Activated naive CD8-positive, alpha-beta T cell treated with anti-CD3 and anti-CD28 coated beads for 36 hours (primary cell): ENCODE measurements at regions not wholly inside any gene's neighbourhood (a gene's known extent, or its start where the extent isn't known, plus 50 kb on each side); places are given as distances from the start of the nearest gene placed in this dataset.

Source experiments
- DNase-seq: peaks from one replicate; pipeline ENCODE4 v3.0.0; 2021
- H3K27ac Mint-ChIP-seq: one replicate; pipeline ENCODE4 v1.8.0; 2022; ENCODE audit warnings: mild to moderate bottlenecking, moderate library complexity, mixed read lengths
- H3K27me3 Mint-ChIP-seq: one replicate; pipeline ENCODE4 v1.8.0; 2022; ENCODE audit warnings: mild to moderate bottlenecking, mixed read lengths
- H3K36me3 Mint-ChIP-seq: one replicate; pipeline ENCODE4 v1.8.0; 2021; ENCODE audit warnings: mild to moderate bottlenecking, mixed read lengths
- H3K4me1 Mint-ChIP-seq: one replicate; pipeline ENCODE4 v1.8.0; 2021; ENCODE audit warnings: mixed read lengths
- H3K4me3 Mint-ChIP-seq: one replicate; pipeline ENCODE4 v1.8.0; 2022; ENCODE audit warnings: mild to moderate bottlenecking, moderate library complexity, mixed read lengths
- H3K9me3 Mint-ChIP-seq: one replicate; pipeline ENCODE4 v1.8.0; 2022; ENCODE audit warnings: mixed read lengths

GRCh38 chr11:80084608-80085007 is 643.8 kb upstream of the TENM4 start:
- H3K27ac Mint-ChIP-seq = no peak overlapping the region
- no peaks in the 10 kb centered on the region for H3K27me3 Mint-ChIP-seq
- H3K9me3 Mint-ChIP-seq = peaks cover 2% of the 10 kb centered on the region
- H3K4me3 Mint-ChIP-seq = no peak overlapping the region
- no peaks in the 10 kb centered on the region for H3K36me3 Mint-ChIP-seq
- DNase-seq = no peak
- no peaks in the 10 kb centered on the region for H3K4me1 Mint-ChIP-seq

- Mint-ChIP-seq H3K9me3 (peaks cover 2% of the 10 kb centered on the region), H3K36me3 (no peaks in the 10 kb centered on the region)
- DNase-seq = no peak
Observed at GRCh38 chr11:80083531-80083951, 642.7 kb upstream of the TENM4 start.

DNA sequence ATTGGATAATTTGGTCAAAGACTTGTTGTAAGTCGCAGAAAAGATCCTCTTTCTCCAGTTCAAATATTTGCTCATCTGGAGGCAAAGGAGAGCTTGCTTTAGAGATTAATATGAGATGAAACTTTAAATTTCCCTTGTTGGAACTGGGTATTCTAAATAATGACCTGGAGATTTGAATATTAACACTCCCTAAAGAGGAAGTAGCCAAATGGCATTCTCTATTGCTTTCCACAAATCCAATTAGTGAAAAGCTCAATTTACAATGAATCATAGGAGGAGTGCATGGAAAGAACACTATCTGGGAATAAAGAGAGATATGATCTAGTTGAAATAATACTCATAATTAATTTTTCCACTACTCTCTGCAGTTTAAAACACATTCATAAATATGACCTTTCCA is 641.6 kb upstream of the TENM4 start:
- H3K36me3 Mint-ChIP-seq = no peaks in the 10 kb centered on the region
- H3K4me1 Mint-ChIP-seq = no peaks in the 10 kb centered on the region
- H3K27me3 Mint-ChIP-seq = no peaks in the 10 kb centered on the region

More at GRCh38 chr11:80083531-80083951, 642.7 kb upstream of the TENM4 start:
- no peaks in the 10 kb centered on the region for H3K27me3 Mint-ChIP-seq
- no peaks in the 10 kb centered on the region for H3K4me1 Mint-ChIP-seq
- H3K4me3 Mint-ChIP-seq = no peak overlapping the region
- no peak overlapping the region for H3K27ac Mint-ChIP-seq

GRCh38 chr11:80077113-80077512 is 636.3 kb upstream of the TENM4 start:
- no peak overlapping the region for H3K4me3 Mint-ChIP-seq
- H3K4me1 Mint-ChIP-seq = no peaks in the 10 kb centered on the region
- DNase-seq = no peak
- no peaks in the 10 kb centered on the region for H3K36me3 Mint-ChIP-seq
- no peak overlapping the region for H3K27ac Mint-ChIP-seq
- H3K9me3 Mint-ChIP-seq = peaks cover 2% of the 10 kb centered on the region
- H3K27me3 Mint-ChIP-seq = no peaks in the 10 kb centered on the region

More for the DNA sequence above, 641.6 kb upstream of the TENM4 start:
- DNase-seq = no peak
- Mint-ChIP-seq H3K27ac (no peak overlapping the region), H3K9me3 (peaks cover 2% of the 10 kb centered on the region), H3K4me3 (no peak overlapping the region)

GRCh38 chr11:80074837-80075236 is 634.0 kb upstream of the TENM4 start:
- H3K9me3 Mint-ChIP-seq = peaks cover 3% of the 10 kb centered on the region
- DNase-seq = no peak
- no peaks in the 10 kb centered on the region for H3K4me1 Mint-ChIP-seq
- no peak overlapping the region for H3K4me3 Mint-ChIP-seq
- no peaks in the 10 kb centered on the region for H3K27me3 Mint-ChIP-seq
- no peak overlapping the region for H3K27ac Mint-ChIP-seq
- H3K36me3 Mint-ChIP-seq = no peaks in the 10 kb centered on the region

- no peak for DNase-seq
- peaks cover 4% of the 10 kb centered on the region for H3K9me3 Mint-ChIP-seq
- H3K4me3 Mint-ChIP-seq = no peak overlapping the region
- H3K27me3 Mint-ChIP-seq = no peaks in the 10 kb centered on the region
- no peak overlapping the region for H3K27ac Mint-ChIP-seq
- no peaks in the 10 kb centered on the region for H3K36me3 Mint-ChIP-seq
- H3K4me1 Mint-ChIP-seq = no peaks in the 10 kb centered on the region
Observed at GRCh38 chr11:80066291-80066690, 625.5 kb upstream of the TENM4 start.

DNA sequence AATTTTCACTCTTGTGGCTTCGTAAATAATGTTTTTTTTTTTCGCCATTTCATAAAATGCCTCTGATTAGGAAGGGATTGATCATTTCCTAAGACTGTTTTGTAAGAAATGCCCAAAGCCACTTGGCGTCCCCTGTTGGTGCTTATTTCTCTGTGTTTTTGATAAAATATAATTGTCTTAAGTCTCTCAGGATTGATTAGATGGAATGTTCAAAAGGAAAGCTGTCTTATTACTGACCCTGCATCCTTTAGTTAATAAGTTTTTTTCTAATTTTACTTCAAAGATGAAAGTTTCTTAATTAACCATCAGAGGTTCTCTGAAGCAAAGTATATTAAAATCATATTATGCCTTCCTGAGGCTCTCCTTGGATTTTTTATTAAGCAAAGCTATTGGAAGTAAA is 624.3 kb upstream of the TENM4 start:
- no peak overlapping the region for H3K27ac Mint-ChIP-seq
- H3K9me3 Mint-ChIP-seq = peaks cover 2% of the 10 kb centered on the region
- no peaks in the 10 kb centered on the region for H3K27me3 Mint-ChIP-seq
- no peaks in the 10 kb centered on the region for H3K4me1 Mint-ChIP-seq
- H3K36me3 Mint-ChIP-seq = no peaks in the 10 kb centered on the region
- no peak for DNase-seq
- no peak overlapping the region for H3K4me3 Mint-ChIP-seq

- no peak for DNase-seq
- peaks cover 2% of the 10 kb centered on the region for H3K9me3 Mint-ChIP-seq
- no peaks in the 10 kb centered on the region for H3K27me3 Mint-ChIP-seq
- no peak overlapping the region for H3K27ac Mint-ChIP-seq
- no peaks in the 10 kb centered on the region for H3K36me3 Mint-ChIP-seq
- H3K4me3 Mint-ChIP-seq = no peak overlapping the region
- no peaks in the 10 kb centered on the region for H3K4me1 Mint-ChIP-seq
Observed at GRCh38 chr11:80061056-80061455, 620.2 kb upstream of the TENM4 start.

- no peaks in the 10 kb centered on the region for H3K27me3 Mint-ChIP-seq
- H3K4me3 Mint-ChIP-seq = no peak overlapping the region
- H3K36me3 Mint-ChIP-seq = no peaks in the 10 kb centered on the region
- no peak for DNase-seq
- no peak overlapping the region for H3K27ac Mint-ChIP-seq
- peaks cover 3% of the 10 kb centered on the region for H3K9me3 Mint-ChIP-seq
- no peaks in the 10 kb centered on the region for H3K4me1 Mint-ChIP-seq
Observed at GRCh38 chr11:80054582-80055165, 613.8 kb upstream of the TENM4 start.

DNA sequence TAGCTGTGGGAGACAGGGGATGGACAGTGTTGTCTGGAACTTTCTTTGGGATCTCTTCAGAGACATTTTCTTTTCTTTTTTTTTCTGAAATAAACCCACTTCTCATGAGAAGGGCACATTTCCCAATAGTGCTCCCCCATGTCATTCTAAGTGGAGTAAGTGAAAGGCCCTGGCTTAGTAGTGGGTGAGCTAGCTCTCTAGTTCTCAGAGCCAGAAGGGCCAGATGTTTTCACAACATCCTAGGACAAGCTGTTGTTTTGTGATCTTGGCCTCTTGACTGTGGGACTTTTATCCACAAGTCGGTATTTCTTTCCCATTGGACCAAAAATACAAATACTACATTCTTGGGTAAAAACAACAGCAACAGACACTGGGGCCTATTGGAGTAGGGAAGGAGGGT is 607.7 kb upstream of the TENM4 start:
- Mint-ChIP-seq H3K27ac (no peak overlapping the region), H3K36me3 (no peaks in the 10 kb centered on the region), H3K9me3 (no peaks in the 10 kb centered on the region), H3K4me1 (no peaks in the 10 kb centered on the region), H3K4me3 (no peak overlapping the region), H3K27me3 (no peaks in the 10 kb centered on the region)
- no peak for DNase-seq

GRCh38 chr11:80041136-80042000 is 600.5 kb upstream of the TENM4 start:
- no peaks in the 10 kb centered on the region for H3K36me3 Mint-ChIP-seq
- DNase-seq = no peak
- no peaks in the 10 kb centered on the region for H3K4me1 Mint-ChIP-seq
- no peaks in the 10 kb centered on the region for H3K27me3 Mint-ChIP-seq
- H3K4me3 Mint-ChIP-seq = no peak overlapping the region
- no peak overlapping the region for H3K27ac Mint-ChIP-seq
- peaks cover 2% of the 10 kb centered on the region for H3K9me3 Mint-ChIP-seq

- no peak for DNase-seq
- H3K27ac Mint-ChIP-seq = no peak overlapping the region
- H3K36me3 Mint-ChIP-seq = no peaks in the 10 kb centered on the region
Observed at GRCh38 chr11:80034801-80035200, 594.0 kb upstream of the TENM4 start.

DNA sequence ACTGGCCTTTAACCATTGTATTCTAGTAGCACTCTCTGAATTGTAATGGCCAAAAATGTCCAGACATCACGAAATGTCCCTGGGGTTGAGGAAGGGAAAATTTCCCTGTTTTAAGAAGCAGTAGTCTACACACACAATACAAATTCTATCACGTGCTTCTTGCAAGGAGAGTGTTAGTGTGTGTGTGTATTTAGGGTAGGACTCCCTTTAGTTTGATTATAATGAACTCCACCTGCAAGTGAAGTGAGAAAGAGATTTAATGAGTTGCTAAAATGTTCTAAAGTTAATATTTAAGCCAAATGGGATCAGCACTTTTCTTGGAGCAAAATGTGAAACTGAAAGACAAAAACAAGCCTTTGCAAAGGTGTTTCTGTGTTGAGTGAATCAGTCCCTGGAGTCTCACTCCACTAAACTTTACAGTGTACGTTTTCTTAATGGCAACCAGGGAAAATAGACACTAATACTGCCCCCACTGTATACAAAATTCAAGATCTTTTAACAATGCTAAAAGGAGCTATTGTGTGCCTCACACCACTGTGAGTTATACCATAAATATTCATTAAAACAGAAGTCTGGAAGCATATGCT is 590.3 kb upstream of the TENM4 start:
- no peaks in the 10 kb centered on the region for H3K36me3 Mint-ChIP-seq
- H3K4me1 Mint-ChIP-seq = no peaks in the 10 kb centered on the region
- H3K9me3 Mint-ChIP-seq = no peaks in the 10 kb centered on the region
- H3K27me3 Mint-ChIP-seq = no peaks in the 10 kb centered on the region
- H3K27ac Mint-ChIP-seq = no peak overlapping the region
- DNase-seq = no peak
- H3K4me3 Mint-ChIP-seq = no peak overlapping the region

More at GRCh38 chr11:80034801-80035200, 594.0 kb upstream of the TENM4 start:
- Mint-ChIP-seq H3K4me1 (no peaks in the 10 kb centered on the region), H3K4me3 (no peak overlapping the region), H3K27me3 (no peaks in the 10 kb centered on the region), H3K9me3 (no peaks in the 10 kb centered on the region)

DNA sequence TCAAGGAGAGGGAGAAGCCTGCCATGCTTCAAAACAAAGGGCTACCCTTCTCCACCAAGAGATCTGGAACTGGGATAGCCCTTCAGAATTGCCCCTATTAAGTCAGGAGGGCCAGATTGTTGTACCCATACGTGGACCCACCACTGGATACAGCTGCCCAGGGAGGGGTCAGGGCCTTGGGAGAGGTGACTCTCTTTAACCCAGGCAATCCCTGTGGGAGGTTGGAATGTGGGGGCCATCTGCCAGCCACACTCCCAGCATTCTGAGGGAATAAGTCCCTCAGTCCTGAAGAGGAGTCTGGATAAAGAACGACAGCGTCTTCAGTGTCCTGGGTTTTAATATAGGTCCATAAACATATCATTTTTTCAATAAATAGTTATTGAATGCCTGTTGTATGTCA is 588.2 kb upstream of the TENM4 start:
- Mint-ChIP-seq H3K27me3 (no peaks in the 10 kb centered on the region), H3K27ac (no peak overlapping the region), H3K4me3 (no peak overlapping the region), H3K9me3 (no peaks in the 10 kb centered on the region), H3K36me3 (no peaks in the 10 kb centered on the region), H3K4me1 (no peaks in the 10 kb centered on the region)
- DNase-seq = no peak

GRCh38 chr11:80024119-80024518 is 583.3 kb upstream of the TENM4 start:
- no peaks in the 10 kb centered on the region for H3K36me3 Mint-ChIP-seq
- no peaks in the 10 kb centered on the region for H3K4me1 Mint-ChIP-seq
- DNase-seq = no peak
- no peaks in the 10 kb centered on the region for H3K27me3 Mint-ChIP-seq
- H3K9me3 Mint-ChIP-seq = no peaks in the 10 kb centered on the region
- no peak overlapping the region for H3K27ac Mint-ChIP-seq
- no peak overlapping the region for H3K4me3 Mint-ChIP-seq
